Rectal smooth muscle tissue (tissue), 1 donor: ENCODE measurements at regions not wholly inside any gene's neighbourhood (a gene's known extent, or its start where the extent isn't known, plus 50 kb on each side); places are given as distances from the start of the nearest gene placed in this dataset.

Experiments
- H3K27ac ChIP-seq: one replicate; pipeline ENCODE4 v1.7.0; 2013; ENCODE audit warnings: low read depth, low read length, inconsistent platforms
- H3K27me3 ChIP-seq: one replicate; pipeline ENCODE4 v1.7.0; 2013; ENCODE audit warnings: low read length; ENCODE audit not compliant: control insufficient read depth, insufficient read depth
- H3K36me3 ChIP-seq: one replicate; pipeline ENCODE4 v1.7.0; 2013; ENCODE audit warnings: low read length; ENCODE audit not compliant: control insufficient read depth, insufficient read depth
- H3K4me1 ChIP-seq: one replicate; pipeline ENCODE4 v1.7.0; 2013; ENCODE audit warnings: low read length; ENCODE audit not compliant: control insufficient read depth, insufficient read depth
- H3K4me3 ChIP-seq: one replicate; pipeline ENCODE4 v1.7.0; 2013; ENCODE audit warnings: low read length
- H3K9ac ChIP-seq: one replicate; pipeline ENCODE4 v1.7.0; 2013; ENCODE audit warnings: low read length

- no peak overlapping the region for H3K9ac ChIP-seq
- H3K36me3 ChIP-seq = no peaks in the 10 kb centered on the region
- peak overlapping the region; percentile 1 for H3K27ac ChIP-seq
- no peaks in the 10 kb centered on the region for H3K4me1 ChIP-seq
- H3K4me3 ChIP-seq = no peak overlapping the region
- H3K27me3 ChIP-seq = no peaks in the 10 kb centered on the region
Measured at GRCh38 chr2:8174641-8175257, 507.1 kb upstream of the ID2 start.

GRCh38 chr2:8176887-8177286 lies 505.0 kb upstream of the ID2 start:
- Histone ChIP-seq H3K27ac (no peak overlapping the region), H3K4me3 (no peak overlapping the region), H3K36me3 (no peaks in the 10 kb centered on the region), H3K4me1 (no peaks in the 10 kb centered on the region), H3K9ac (no peak overlapping the region), H3K27me3 (no peaks in the 10 kb centered on the region)

- Histone ChIP-seq H3K27me3 (no peaks in the 10 kb centered on the region), H3K36me3 (no peaks in the 10 kb centered on the region)
Measured at GRCh38 chr2:8177566-8177965, 504.3 kb upstream of the ID2 start.

GRCh38 chr2:8178911-8179310 lies 502.9 kb upstream of the ID2 start:
- H3K36me3 ChIP-seq = no peaks in the 10 kb centered on the region
- no peak overlapping the region for H3K9ac ChIP-seq
- no peak overlapping the region for H3K27ac ChIP-seq
- no peaks in the 10 kb centered on the region for H3K4me1 ChIP-seq
- no peaks in the 10 kb centered on the region for H3K27me3 ChIP-seq
- H3K4me3 ChIP-seq = no peak overlapping the region

More at GRCh38 chr2:8177566-8177965, 504.3 kb upstream of the ID2 start:
- Histone ChIP-seq H3K27ac (no peak overlapping the region), H3K4me1 (no peaks in the 10 kb centered on the region), H3K4me3 (no peak overlapping the region), H3K9ac (no peak overlapping the region)

- H3K4me3 ChIP-seq = no peak overlapping the region
- no peaks in the 10 kb centered on the region for H3K27me3 ChIP-seq
- no peaks in the 10 kb centered on the region for H3K36me3 ChIP-seq
- no peaks in the 10 kb centered on the region for H3K4me1 ChIP-seq
- H3K27ac ChIP-seq = no peak overlapping the region
- no peak overlapping the region for H3K9ac ChIP-seq
Measured at GRCh38 chr2:8189316-8189715, 492.5 kb upstream of the ID2 start.

- Histone ChIP-seq H3K9ac (no peak overlapping the region), H3K27me3 (no peaks in the 10 kb centered on the region), H3K27ac (no peak overlapping the region), H3K4me1 (no peaks in the 10 kb centered on the region), H3K4me3 (no peak overlapping the region), H3K36me3 (no peaks in the 10 kb centered on the region)
Measured at GRCh38 chr2:8190279-8190678, 491.6 kb upstream of the ID2 start.

- H3K36me3 ChIP-seq = no peaks in the 10 kb centered on the region
- no peaks in the 10 kb centered on the region for H3K4me1 ChIP-seq
- H3K9ac ChIP-seq = no peak overlapping the region
- no peak overlapping the region for H3K27ac ChIP-seq
- H3K4me3 ChIP-seq = no peak overlapping the region
- no peaks in the 10 kb centered on the region for H3K27me3 ChIP-seq
Measured at GRCh38 chr2:8191427-8191826, 490.4 kb upstream of the ID2 start.

GRCh38 chr2:8193146-8193545 lies 488.7 kb upstream of the ID2 start:
- Histone ChIP-seq H3K36me3 (no peaks in the 10 kb centered on the region), H3K9ac (no peak overlapping the region), H3K4me3 (no peak overlapping the region), H3K27ac (no peak overlapping the region), H3K4me1 (no peaks in the 10 kb centered on the region), H3K27me3 (no peaks in the 10 kb centered on the region)

GRCh38 chr2:8193686-8194615 lies 487.9 kb upstream of the ID2 start:
- no peaks in the 10 kb centered on the region for H3K36me3 ChIP-seq
- no peak overlapping the region for H3K4me3 ChIP-seq
- no peaks in the 10 kb centered on the region for H3K4me1 ChIP-seq
- no peak overlapping the region for H3K9ac ChIP-seq
- H3K27me3 ChIP-seq = no peaks in the 10 kb centered on the region
- H3K27ac ChIP-seq = no peak overlapping the region

- Histone ChIP-seq H3K9ac (no peak overlapping the region), H3K4me3 (no peak overlapping the region), H3K36me3 (no peaks in the 10 kb centered on the region), H3K27me3 (no peaks in the 10 kb centered on the region), H3K27ac (no peak overlapping the region), H3K4me1 (no peaks in the 10 kb centered on the region)
Measured at GRCh38 chr2:8195784-8196183, 486.1 kb upstream of the ID2 start.

GRCh38 chr2:8196316-8196715 lies 485.5 kb upstream of the ID2 start:
- Histone ChIP-seq H3K27me3 (no peaks in the 10 kb centered on the region), H3K36me3 (no peaks in the 10 kb centered on the region), H3K4me1 (no peaks in the 10 kb centered on the region), H3K9ac (no peak overlapping the region), H3K4me3 (no peak overlapping the region), H3K27ac (no peak overlapping the region)

GRCh38 chr2:8197101-8197500 lies 484.8 kb upstream of the ID2 start:
- no peak overlapping the region for H3K9ac ChIP-seq
- no peaks in the 10 kb centered on the region for H3K36me3 ChIP-seq

GRCh38 chr2:8197825-8198224 lies 484.0 kb upstream of the ID2 start:
- Histone ChIP-seq H3K9ac (no peak overlapping the region), H3K36me3 (no peaks in the 10 kb centered on the region), H3K27me3 (no peaks in the 10 kb centered on the region), H3K4me3 (no peak overlapping the region), H3K27ac (no peak overlapping the region), H3K4me1 (no peaks in the 10 kb centered on the region)

More at GRCh38 chr2:8197101-8197500, 484.8 kb upstream of the ID2 start:
- Histone ChIP-seq H3K27ac (no peak overlapping the region), H3K4me3 (no peak overlapping the region), H3K27me3 (no peaks in the 10 kb centered on the region), H3K4me1 (no peaks in the 10 kb centered on the region)
